ENCODE measurements at regions not wholly inside any gene's neighbourhood (a gene's known extent, or its start where the extent isn't known, plus 50 kb on each side); places are given as distances from the start of the nearest gene placed in this dataset.

DNA sequence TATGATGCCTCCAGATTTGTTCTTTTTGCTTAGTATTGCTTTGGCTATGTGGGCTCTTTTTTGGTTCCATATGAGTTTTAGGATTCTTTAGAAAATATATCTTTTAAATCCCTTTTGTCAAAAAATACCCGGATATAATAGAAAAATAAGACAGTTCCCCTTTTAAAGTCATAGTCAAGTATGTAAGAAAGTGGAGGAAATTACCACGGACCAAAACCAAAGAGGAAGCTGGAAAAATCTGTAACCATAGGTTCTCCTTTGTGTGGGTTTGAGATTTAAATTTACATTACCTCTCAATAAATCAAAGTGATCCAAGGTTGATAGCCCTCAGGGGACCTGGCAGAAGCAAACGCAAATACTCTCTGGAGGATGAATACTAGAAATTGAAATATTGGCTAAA is 58.3 kb upstream of the PACRGL start:
- ATAC-seq (ENCODE audit: low FRiP score) = no peak
- no peaks in the 10 kb centered on the region for H3K9me3 ChIP-seq (ENCODE audit: control insufficient read depth, low read length)
- H3K27ac ChIP-seq (ENCODE audit: low read depth in 1 of 2, low read length in 2 of 2) = no peak overlapping the region
- no peaks in the 10 kb centered on the region for H3K36me3 ChIP-seq (ENCODE audit: control insufficient read depth in 1 of 2, insufficient read depth in 2 of 2, low read length in 1 of 2)
- H3K27me3 ChIP-seq (ENCODE audit: control insufficient read depth in 1 of 2, insufficient read depth in 2 of 2, low read length in 1 of 2) = no peaks in the 10 kb centered on the region
- H3K4me1 ChIP-seq (ENCODE audit: control insufficient read depth in 1 of 2, insufficient read depth in 2 of 2, low read length in 2 of 2) = peaks cover 0 to 2% of the 10 kb centered on the region in 2 donors
- no peak overlapping the region for H3K4me3 ChIP-seq (ENCODE audit: low read length in 2 of 2)
- no peak for DNase-seq
- WGBS, 2 donors = 76 to 80% methylated on average over 3 of the region's 3 CpGs
- intact Hi-C loops (cut with DNase I) = no loop called here

DNA sequence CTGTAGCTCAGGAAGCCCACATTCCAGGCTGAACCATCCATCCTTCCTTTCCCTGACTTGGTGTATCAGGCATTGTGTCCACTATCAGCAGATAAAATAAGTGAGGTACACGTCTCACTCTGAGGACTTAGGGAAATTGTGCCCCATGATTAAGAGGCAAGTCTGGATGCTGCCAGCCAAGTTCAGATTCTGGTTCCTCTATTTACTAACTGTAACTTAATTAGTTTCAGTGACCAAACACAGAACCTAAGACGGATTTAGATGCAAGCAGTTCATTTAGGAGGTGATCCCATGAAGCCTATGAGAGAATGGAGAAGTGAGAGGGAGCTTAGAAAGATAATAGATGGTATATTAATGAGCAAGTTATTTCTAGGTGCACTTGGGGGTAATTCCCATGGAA is 56.6 kb upstream of the PACRGL start:
- WGBS, 2 donors = 79 to 82% methylated on average over 2 of the region's 2 CpGs
- peaks cover 0 to 2% of the 10 kb centered on the region in 2 donors for H3K4me1 ChIP-seq (ENCODE audit: control insufficient read depth in 1 of 2, insufficient read depth in 2 of 2, low read length in 2 of 2)
- H3K27ac ChIP-seq (ENCODE audit: low read depth in 1 of 2, low read length in 2 of 2) = no peak overlapping the region
- H3K4me3 ChIP-seq (ENCODE audit: low read length in 2 of 2) = no peak overlapping the region
- ATAC-seq (ENCODE audit: low FRiP score) (no peak), DNase-seq (no peak)
- intact Hi-C loops (cut with DNase I) = no loop called here
- no peaks in the 10 kb centered on the region for H3K27me3 ChIP-seq (ENCODE audit: control insufficient read depth in 1 of 2, insufficient read depth in 2 of 2, low read length in 1 of 2)
- no peaks in the 10 kb centered on the region for H3K9me3 ChIP-seq (ENCODE audit: control insufficient read depth, low read length)
- no peaks in the 10 kb centered on the region for H3K36me3 ChIP-seq (ENCODE audit: control insufficient read depth in 1 of 2, insufficient read depth in 2 of 2, low read length in 1 of 2)

DNA sequence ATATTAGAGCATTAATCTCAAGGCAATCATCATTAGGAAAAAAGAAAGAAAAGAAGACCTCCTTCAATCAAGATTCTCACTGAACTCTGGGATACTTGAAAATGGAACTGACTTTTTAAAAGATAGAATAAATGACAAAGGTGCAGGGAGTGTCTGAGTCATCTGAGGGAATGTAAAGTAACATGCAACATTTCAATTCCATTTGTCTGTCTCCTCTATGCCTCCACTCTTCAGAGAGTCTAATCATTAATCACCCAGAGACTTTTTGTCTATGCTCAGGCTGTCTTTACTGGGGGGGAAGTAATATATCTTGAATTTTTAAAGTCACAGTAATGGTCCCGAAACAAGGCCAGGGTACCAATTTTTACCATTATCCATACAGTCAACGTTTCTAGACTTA is 55.0 kb upstream of the PACRGL start:
- ATAC-seq (ENCODE audit: low FRiP score) (no peak), DNase-seq (no peak)
- intact Hi-C loops (cut with DNase I) = no loop called here
- H3K36me3 ChIP-seq (ENCODE audit: control insufficient read depth in 1 of 2, insufficient read depth in 2 of 2, low read length in 1 of 2) = no peaks in the 10 kb centered on the region
- H3K9me3 ChIP-seq (ENCODE audit: control insufficient read depth, low read length) = no peaks in the 10 kb centered on the region
- H3K27me3 ChIP-seq (ENCODE audit: control insufficient read depth in 1 of 2, insufficient read depth in 2 of 2, low read length in 1 of 2) = no peaks in the 10 kb centered on the region
- H3K4me1 ChIP-seq (ENCODE audit: control insufficient read depth in 1 of 2, insufficient read depth in 2 of 2, low read length in 2 of 2) = no peaks in the 10 kb centered on the region
- H3K4me3 ChIP-seq (ENCODE audit: low read length in 2 of 2) = no peak overlapping the region
- no peak overlapping the region for H3K27ac ChIP-seq (ENCODE audit: low read depth in 1 of 2, low read length in 2 of 2)
- WGBS, 2 donors = 69 to 73% methylated on average over 2 of the region's 2 CpGs

DNA sequence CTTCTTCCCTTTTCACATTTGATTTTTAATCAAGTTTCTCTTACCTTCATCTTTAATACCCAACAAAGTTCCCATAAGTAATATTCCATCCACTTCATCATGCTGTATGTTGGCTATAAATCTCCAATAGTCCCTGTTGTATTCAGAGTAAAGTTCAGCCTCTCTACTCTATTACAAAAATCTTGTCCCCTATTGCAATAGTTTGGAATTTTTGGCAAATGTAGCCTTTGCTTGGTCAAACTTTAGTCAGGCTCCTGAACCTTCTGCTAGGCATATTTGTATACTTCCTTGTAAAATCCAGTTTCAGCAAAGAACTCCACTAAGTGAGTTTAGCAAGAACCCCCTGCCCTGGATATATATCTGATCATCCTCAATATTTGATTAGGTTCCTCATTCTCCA is 54.0 kb upstream of the PACRGL start:
- no peaks in the 10 kb centered on the region for H3K9me3 ChIP-seq (ENCODE audit: control insufficient read depth, low read length)
- intact Hi-C loops (cut with DNase I) = no loop called here
- H3K4me3 ChIP-seq (ENCODE audit: low read length in 2 of 2) = no peak overlapping the region
- H3K36me3 ChIP-seq (ENCODE audit: control insufficient read depth in 1 of 2, insufficient read depth in 2 of 2, low read length in 1 of 2) = no peaks in the 10 kb centered on the region
- ATAC-seq (ENCODE audit: low FRiP score) (no peak), DNase-seq (no peak)
- H3K27ac ChIP-seq (ENCODE audit: low read depth in 1 of 2, low read length in 2 of 2) = no peak overlapping the region
- no peaks in the 10 kb centered on the region for H3K27me3 ChIP-seq (ENCODE audit: control insufficient read depth in 1 of 2, insufficient read depth in 2 of 2, low read length in 1 of 2)
- H3K4me1 ChIP-seq (ENCODE audit: control insufficient read depth in 1 of 2, insufficient read depth in 2 of 2, low read length in 2 of 2) = no peaks in the 10 kb centered on the region

Small RNA genes lying in the stretch of these regions (microRNA-seq; reads per million reads assigned to microRNA genes)
- 42.9 to 92.5 reads per million in 2 donors for gene MIR218-1
